ENCODE measurements at regions not wholly inside any gene's neighbourhood (a gene's known extent, or its start where the extent isn't known, plus 50 kb on each side); places are given as distances from the start of the nearest gene placed in this dataset.

DNA sequence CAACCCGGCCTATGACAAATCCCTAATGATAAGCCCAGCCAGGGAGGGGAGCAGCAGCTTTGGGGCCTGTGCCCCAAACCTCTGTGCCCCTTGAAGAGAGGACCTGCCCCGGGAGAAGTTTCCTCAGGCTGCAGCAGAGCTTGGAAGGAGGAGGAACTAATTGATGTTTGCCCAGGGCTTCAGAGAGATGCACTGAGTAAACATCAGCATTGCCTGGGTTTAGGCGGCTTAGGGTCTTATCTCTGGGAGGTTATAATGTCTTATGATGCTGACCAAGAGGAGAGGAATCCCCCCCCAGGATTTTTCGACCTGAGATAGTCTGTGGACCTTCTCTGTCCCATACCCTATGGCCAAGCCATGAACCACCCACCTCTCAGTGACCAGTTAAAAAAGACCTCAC is 148.7 kb upstream of the SDK2 start:
- TF ChIP-seq REST (IDR thresholded peaks at IDR 0.05; ENCODE audit: low read depth) (no peak), EZH2 (IDR thresholded peaks at IDR 0.05) (no peak), POLR2A (IDR thresholded peaks at IDR 0.05; ENCODE audit: borderline replicate concordance, extremely low read depth, insufficient read depth, insufficient read length) (no peak), SIN3A (IDR thresholded peaks at IDR 0.05; ENCODE audit: low read depth) (no peak), POLR2AphosphoS5 (IDR thresholded peaks at IDR 0.05; ENCODE audit: low read depth, low read length) (no peak), TCF7L2 (IDR thresholded peaks at IDR 0.05; ENCODE audit: borderline replicate concordance, extremely low read depth, insufficient read depth, insufficient read length) (no peak), CEBPB (IDR thresholded peaks at IDR 0.05; ENCODE audit: low read depth) (no peak), RAD21 (IDR thresholded peaks at IDR 0.05; ENCODE audit: low read depth) (no peak), CBX3 (IDR thresholded peaks at IDR 0.05; ENCODE audit: low read depth) (no peak), JUND (IDR thresholded peaks at IDR 0.05) (no peak)
- TF ChIP-seq, protein P1, sequence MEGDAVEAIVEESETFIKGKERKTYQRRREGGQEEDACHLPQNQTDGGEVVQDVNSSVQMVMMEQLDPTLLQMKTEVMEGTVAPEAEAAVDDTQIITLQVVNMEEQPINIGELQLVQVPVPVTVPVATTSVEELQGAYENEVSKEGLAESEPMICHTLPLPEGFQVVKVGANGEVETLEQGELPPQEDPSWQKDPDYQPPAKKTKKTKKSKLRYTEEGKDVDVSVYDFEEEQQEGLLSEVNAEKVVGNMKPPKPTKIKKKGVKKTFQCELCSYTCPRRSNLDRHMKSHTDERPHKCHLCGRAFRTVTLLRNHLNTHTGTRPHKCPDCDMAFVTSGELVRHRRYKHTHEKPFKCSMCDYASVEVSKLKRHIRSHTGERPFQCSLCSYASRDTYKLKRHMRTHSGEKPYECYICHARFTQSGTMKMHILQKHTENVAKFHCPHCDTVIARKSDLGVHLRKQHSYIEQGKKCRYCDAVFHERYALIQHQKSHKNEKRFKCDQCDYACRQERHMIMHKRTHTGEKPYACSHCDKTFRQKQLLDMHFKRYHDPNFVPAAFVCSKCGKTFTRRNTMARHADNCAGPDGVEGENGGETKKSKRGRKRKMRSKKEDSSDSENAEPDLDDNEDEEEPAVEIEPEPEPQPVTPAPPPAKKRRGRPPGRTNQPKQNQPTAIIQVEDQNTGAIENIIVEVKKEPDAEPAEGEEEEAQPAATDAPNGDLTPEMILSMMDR (IDR thresholded peaks at IDR 0.05 in 2 of 3, conservative IDR thresholded peaks at IDR 0.05 in 1 of 3; ENCODE audit: borderline replicate concordance in 1 of 3, insufficient read depth in 1 of 3, low read depth in 2 of 3, low read length in 2 of 3), result no peak

All from HCT116 (cell line).